H9 (cell line): ENCODE measurements at regions not wholly inside any gene's neighbourhood (a gene's known extent, or its start where the extent isn't known, plus 50 kb on each side); places are given as distances from the start of the nearest gene placed in this dataset.

ENCODE experiments used
- DNase-seq: peaks from one replicate; pipeline ENCODE4 v3.0.0-alpha.2; 2017
- H2AFZ ChIP-seq: one replicate; pipeline ENCODE4 v1.6.1; 2013; ENCODE audit warnings: mild to moderate bottlenecking, low read length, control low read depth, moderate library complexity
- H2AK5ac ChIP-seq: 2 replicates; pipeline ENCODE4 v1.6.1; 2013; ENCODE audit warnings: low read length, control low read depth, mixed read lengths; ENCODE audit not compliant: insufficient read length
- H2BK120ac ChIP-seq: one replicate; pipeline ENCODE4 v1.6.1; 2013; ENCODE audit warnings: low read depth, mild to moderate bottlenecking, low read length, control low read depth, inconsistent platforms; ENCODE audit not compliant: poor library complexity, severe bottlenecking
- H2BK12ac ChIP-seq: 2 replicates; pipeline ENCODE4 v1.6.1; 2013; ENCODE audit warnings: low read length, control low read depth, mixed read lengths, low read depth; ENCODE audit not compliant: insufficient read length
- H2BK15ac ChIP-seq: 2 replicates; pipeline ENCODE4 v1.6.1; 2013; ENCODE audit warnings: low read depth, low read length, control low read depth
- H2BK20ac ChIP-seq: one replicate; pipeline ENCODE4 v1.6.1; 2013; ENCODE audit warnings: low read depth, mild to moderate bottlenecking, low read length, control low read depth, inconsistent platforms; ENCODE audit not compliant: poor library complexity, severe bottlenecking
- H2BK5ac ChIP-seq: 2 replicates; pipeline ENCODE4 v1.6.1; 2013; ENCODE audit warnings: low read length, control low read depth, mixed read lengths; ENCODE audit not compliant: insufficient read length
- H3K14ac ChIP-seq: 2 replicates; pipeline ENCODE4 v1.6.1; 2013; ENCODE audit warnings: low read length, control low read depth; ENCODE audit not compliant: insufficient read depth
- H3K18ac ChIP-seq: 2 replicates; pipeline ENCODE4 v1.6.1; 2013; ENCODE audit warnings: low read depth, mild to moderate bottlenecking, mixed read lengths, low read length, control low read depth; ENCODE audit not compliant: insufficient read length
- H3K23ac ChIP-seq: 2 replicates; pipeline ENCODE4 v1.6.1; 2013; ENCODE audit warnings: low read length, control low read depth, mixed read lengths, low read depth; ENCODE audit not compliant: insufficient read length
- H3K23me2 ChIP-seq: 2 replicates; pipeline ENCODE4 v1.6.1; 2013; ENCODE audit warnings: low read depth, mild to moderate bottlenecking, mixed read lengths, low read length, control low read depth; ENCODE audit not compliant: insufficient read length, poor library complexity, severe bottlenecking
- H3K27ac ChIP-seq: 2 replicates; pipeline ENCODE4 v1.5.1; 2013; ENCODE audit warnings: low read length, control low read depth, mixed read lengths, low read depth; ENCODE audit not compliant: insufficient read length
- H3K27me3 ChIP-seq: 2 replicates; pipeline ENCODE4 v1.6.1; 2013; ENCODE audit warnings: low read length, control low read depth, inconsistent platforms; ENCODE audit not compliant: insufficient read depth
- H3K4ac ChIP-seq: 2 replicates; pipeline ENCODE4 v1.6.1; 2013; ENCODE audit warnings: low read depth, mild to moderate bottlenecking, control low read depth, inconsistent platforms, low read length, moderate library complexity
- H3K4me1 ChIP-seq: 2 replicates; pipeline ENCODE4 v1.6.1; 2013; ENCODE audit warnings: low read length, control low read depth, inconsistent platforms; ENCODE audit not compliant: insufficient read depth
- H3K4me2 ChIP-seq: 2 replicates; pipeline ENCODE4 v1.6.1; 2013; ENCODE audit warnings: low read length, control low read depth, mixed read lengths; ENCODE audit not compliant: insufficient read length, insufficient read depth
- H3K56ac ChIP-seq: 2 replicates; pipeline ENCODE4 v1.6.1; 2013; ENCODE audit warnings: low read depth, mild to moderate bottlenecking, mixed read lengths, low read length, control low read depth; ENCODE audit not compliant: insufficient read length
- H3K79me1 ChIP-seq: 2 replicates; pipeline ENCODE4 v1.6.1; 2013; ENCODE audit warnings: low read depth, mild to moderate bottlenecking, moderate library complexity, low read length, control low read depth, inconsistent platforms; ENCODE audit not compliant: insufficient read depth, poor library complexity, severe bottlenecking
- H3K79me2 ChIP-seq: 2 replicates; pipeline ENCODE4 v1.6.1; 2013; ENCODE audit warnings: low read length, control low read depth, inconsistent platforms; ENCODE audit not compliant: insufficient read depth
- H3K9ac ChIP-seq: 2 replicates; pipeline ENCODE4 v1.6.1; 2013; ENCODE audit warnings: low read length, control low read depth, mixed read lengths; ENCODE audit not compliant: insufficient read length; ENCODE audit errors: extremely low read depth
- H3K9me3 ChIP-seq: one replicate; pipeline ENCODE4 v1.6.1; 2013; ENCODE audit warnings: low read depth, low read length, inconsistent platforms; ENCODE audit not compliant: control insufficient read depth
- H3T11ph ChIP-seq: one replicate; pipeline ENCODE4 v1.6.1; 2013; ENCODE audit warnings: mild to moderate bottlenecking, low read length, control low read depth, inconsistent platforms
- H4K20me1 ChIP-seq: one replicate; pipeline ENCODE4 v1.6.1; 2013; ENCODE audit not compliant: control insufficient read depth, insufficient read length, insufficient read depth
- H4K5ac ChIP-seq: 2 replicates; pipeline ENCODE4 v1.6.1; 2013; ENCODE audit warnings: low read depth, mild to moderate bottlenecking, mixed read lengths, low read length, control low read depth; ENCODE audit not compliant: insufficient read length
- H4K8ac ChIP-seq: replicated peaks from 2 replicates; pipeline ENCODE4 v1.6.1; 2013; ENCODE audit warnings: low read length, control low read depth, mixed read lengths, low read depth; ENCODE audit not compliant: insufficient read length
- H4K91ac ChIP-seq: 2 replicates; pipeline ENCODE4 v1.6.1; 2013; ENCODE audit warnings: low read depth, mild to moderate bottlenecking, moderate library complexity, mixed read lengths, low read length, control low read depth; ENCODE audit not compliant: insufficient read length
- H3K27ac Mint-ChIP-seq, 3 experiments: 2 replicates in 2 of 3; 3 replicates in 1 of 3; pipeline ENCODE4 v1.8.0; 2020 to 2021; ENCODE audit warnings: mixed read lengths in 3 of 3, mild to moderate bottlenecking in 1 of 3, moderate library complexity in 1 of 3
- H3K27me3 Mint-ChIP-seq: 2 replicates; pipeline ENCODE4 v1.8.0; 2021; ENCODE audit warnings: low read depth, mild to moderate bottlenecking, moderate library complexity, mixed read lengths
- H3K36me3 Mint-ChIP-seq, 3 experiments: 2 replicates in 2 of 3; 3 replicates in 1 of 3; pipeline ENCODE4 v1.8.0; 2020 to 2021; ENCODE audit warnings: low read depth in 3 of 3, mixed read lengths in 3 of 3; ENCODE audit not compliant: insufficient read depth in 1 of 3
- H3K4me1 Mint-ChIP-seq, 2 experiments: 2 replicates each; pipeline ENCODE4 v1.8.0; 2020; ENCODE audit warnings: mixed read lengths in 2 of 2
- H3K4me3 Mint-ChIP-seq, 2 experiments: 2 replicates in 1 of 2; 3 replicates in 1 of 2; pipeline ENCODE4 v1.8.0; 2020 to 2021; ENCODE audit warnings: mild to moderate bottlenecking in 2 of 2, mixed read lengths in 2 of 2, moderate library complexity in 1 of 2
- H3K9me3 Mint-ChIP-seq, 2 experiments: 2 replicates in 1 of 2; 3 replicates in 1 of 2; pipeline ENCODE4 v1.8.0; 2020; ENCODE audit warnings: mild to moderate bottlenecking in 2 of 2, mixed read lengths in 2 of 2, moderate library complexity in 1 of 2
- CTCF ChIP-seq: fragments of 200-600 bp; sonication (generic); conservative IDR thresholded peaks from 3 replicates; pipeline ENCODE4 v1.8.0; 2021; ENCODE audit warnings: antibody characterized with exemption, mild to moderate bottlenecking
- WGBS: extraction: QIAGEN DNeasy Blood & Tissue Kit; methylation state at CpG from one replicate; pipeline ENCODE4 v1.1.7; 2013; ENCODE audit warnings: missing lambda C conversion rate, low lambda C conversion rate, mixed read lengths; ENCODE audit not compliant: insufficient read length; ENCODE audit errors: extremely low coverage; 5-methylcytosine and 5-hydroxymethylcytosine counted together

- Mint-ChIP-seq H3K4me1 (no peaks in the 10 kb centered on the region), H3K9me3 (no peaks in the 10 kb centered on the region), H3K27ac (no peak overlapping the region), H3K36me3 (no peaks in the 10 kb centered on the region), H3K4me3 (no peak overlapping the region), H3K27me3 (no peaks in the 10 kb centered on the region; the same call in 1 of the 2 replicates)
- Histone ChIP-seq H2BK5ac (no peak overlapping the region), H2AFZ (no peak overlapping the region), H3K4ac (no peak overlapping the region), H3K27ac (no peak overlapping the region), H3K4me2 (no peak overlapping the region), H3K14ac (no peak overlapping the region), H2AK5ac (no peak overlapping the region), H4K91ac (no peak overlapping the region), H3K23ac (no peak overlapping the region), H3K4me1 (no peaks in the 10 kb centered on the region), H4K20me1 (no peaks in the 10 kb centered on the region), H2BK15ac (no peak overlapping the region), H3K56ac (no peak overlapping the region), H3K23me2 (no peaks in the 10 kb centered on the region), H3K27me3 (no peaks in the 10 kb centered on the region), H3K79me2 (no peaks in the 10 kb centered on the region), H2BK20ac (no peak overlapping the region), H3K9ac (no peak overlapping the region), H2BK120ac (no peak overlapping the region), H4K8ac (no peak overlapping the region), H3K18ac (no peak overlapping the region), H2BK12ac (no peak overlapping the region), H4K5ac (no peak overlapping the region), H3K79me1 (no peaks in the 10 kb centered on the region), H3K9me3 (no peaks in the 10 kb centered on the region), H3T11ph (no peak overlapping the region)
- no peak for DNase-seq
- WGBS, result no CpG with 5 or more reads among the region's 3 CpGs
- TF ChIP-seq CTCF, result no peak
Measured at GRCh38 chr5:15254607-15255006, 245.4 kb upstream of the FBXL7 start.
